GM18498 (cell line): ENCODE measurements at regions not wholly inside any gene's neighbourhood (a gene's known extent, or its start where the extent isn't known, plus 50 kb on each side); places are given as distances from the start of the nearest gene placed in this dataset.

Experiments
- ATAC-seq: cut with Tn5 transposase; IDR thresholded peaks from one replicate; pipeline ENCODE4 v1.9.1; 2021; ENCODE audit warnings: mild to moderate bottlenecking, moderate library complexity; ENCODE audit not compliant: unreplicated experiment

GRCh38 chr22:48749555-48750227, 1078.0 kb downstream of the BRD1 start:
- no peak for ATAC-seq

GRCh38 chr22:48748860-48749554, 1078.7 kb downstream of the BRD1 start:
- no peak for ATAC-seq

- ATAC-seq = no peak
Measured at GRCh38 chr22:48748113-48748859, 1079.4 kb downstream of the BRD1 start.

GRCh38 chr22:48746789-48747425, 1080.8 kb downstream of the BRD1 start:
- no peak for ATAC-seq

- ATAC-seq = no peak
Measured at GRCh38 chr22:48745842-48746788, 1081.6 kb downstream of the BRD1 start.

- ATAC-seq = no peak
Measured at GRCh38 chr22:48744967-48745841, 1082.5 kb downstream of the BRD1 start.

GRCh38 chr22:48744283-48744641, 1083.4 kb downstream of the BRD1 start:
- ATAC-seq = no peak

- ATAC-seq = no peak
Measured at GRCh38 chr22:48743601-48744282, 1083.9 kb downstream of the BRD1 start.

GRCh38 chr22:48742556-48743343, 1084.9 kb downstream of the BRD1 start:
- no peak for ATAC-seq

GRCh38 chr22:48742191-48742555, 1085.5 kb downstream of the BRD1 start:
- ATAC-seq = no peak

GRCh38 chr22:48741540-48741939, 1086.1 kb downstream of the BRD1 start:
- no peak for ATAC-seq

GRCh38 chr22:48740731-48741405, 1086.8 kb downstream of the BRD1 start:
- ATAC-seq = no peak

GRCh38 chr22:48740086-48740730, 1087.5 kb downstream of the BRD1 start:
- ATAC-seq = no peak

GRCh38 chr22:48739348-48740085, 1088.2 kb downstream of the BRD1 start:
- ATAC-seq = no peak

- ATAC-seq = no peak
Measured at GRCh38 chr22:48738204-48738980, 1089.3 kb downstream of the BRD1 start.
